Parathyroid adenoma (tissue), 2 donors: ENCODE measurements at regions not wholly inside any gene's neighbourhood (a gene's known extent, or its start where the extent isn't known, plus 50 kb on each side); places are given as distances from the start of the nearest gene placed in this dataset.

Experiments
- H2AFZ ChIP-seq: fragments of 300-600 bp; sonication (generic); one replicate; pipeline ENCODE4 v1.7.0; 2017; ENCODE audit warnings: antibody characterized with exemption, mild to moderate bottlenecking
- H3K27ac ChIP-seq: fragments of 300-600 bp; sonication (generic); one replicate; pipeline ENCODE4 v1.7.0; 2017
- H3K27me3 ChIP-seq: fragments of 300-600 bp; sonication (generic); one replicate; pipeline ENCODE4 v1.7.0; 2017; ENCODE audit warnings: low read length; ENCODE audit not compliant: control insufficient read depth, insufficient read depth
- H3K36me3 ChIP-seq: fragments of 300-600 bp; sonication (generic); one replicate; pipeline ENCODE4 v1.7.0; 2017; ENCODE audit warnings: low read length; ENCODE audit not compliant: control insufficient read depth, insufficient read depth
- H3K4me1 ChIP-seq: fragments of 300-600 bp; sonication (generic); one replicate; pipeline ENCODE4 v1.7.0; 2017; ENCODE audit warnings: control low read depth
- H3K4me2 ChIP-seq: fragments of 300-600 bp; sonication (generic); one replicate; pipeline ENCODE4 v1.7.0; 2017; ENCODE audit warnings: low read length
- H3K4me3 ChIP-seq: fragments of 300-600 bp; sonication (generic); one replicate; pipeline ENCODE4 v1.7.0; 2017; ENCODE audit warnings: low read depth, low read length
- H3K79me2 ChIP-seq: fragments of 300-600 bp; sonication (generic); one replicate; pipeline ENCODE4 v1.7.0; 2017; ENCODE audit warnings: control low read depth
- H3K9ac ChIP-seq: fragments of 300-600 bp; sonication (generic); one replicate; pipeline ENCODE4 v1.7.0; 2017; ENCODE audit warnings: mild to moderate bottlenecking
- H3K9me3 ChIP-seq: fragments of 300-600 bp; sonication (generic); one replicate; pipeline ENCODE4 v1.7.0; 2017; ENCODE audit warnings: low read length; ENCODE audit not compliant: control insufficient read depth
- TF ChIP-seq, protein P1 (sequence below): fragments of 300-600 bp; sonication (generic); IDR thresholded peaks from one replicate; pipeline ENCODE4 v1.7.0; 2017; ENCODE audit warnings: antibody characterized with exemption, mild to moderate bottlenecking
- donor health status: primary hyperparathyroidism.

DNA sequence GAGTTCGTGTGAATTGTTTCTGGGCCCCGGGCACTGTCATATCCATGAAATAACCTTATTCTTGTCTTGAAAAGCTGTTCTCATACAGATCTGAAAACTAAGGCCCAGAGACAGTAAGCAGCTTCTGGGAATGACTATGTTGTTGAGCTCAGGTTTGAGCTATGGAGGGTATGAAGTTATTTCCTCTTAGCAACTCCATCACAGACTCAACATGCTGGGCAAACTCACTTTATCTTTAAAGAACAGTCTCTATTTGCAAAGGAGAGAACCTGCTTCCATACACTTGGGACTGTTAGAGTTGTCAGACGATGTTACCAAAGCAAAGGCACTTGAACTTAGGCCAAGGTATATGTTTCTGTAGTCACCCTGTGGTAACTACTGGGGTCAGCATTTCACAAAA lies 90.0 kb downstream of the GPR88 start:
- H3K36me3 ChIP-seq = no peaks in the 10 kb centered on the region
- H3K27ac ChIP-seq = peak overlapping the region; percentile 54
- no peaks in the 10 kb centered on the region for H3K27me3 ChIP-seq
- H3K4me3 ChIP-seq = no peak overlapping the region
- H2AFZ ChIP-seq = peak overlapping the region; percentile 33
- no peak overlapping the region for H3K9ac ChIP-seq
- TF ChIP-seq, protein P1, sequence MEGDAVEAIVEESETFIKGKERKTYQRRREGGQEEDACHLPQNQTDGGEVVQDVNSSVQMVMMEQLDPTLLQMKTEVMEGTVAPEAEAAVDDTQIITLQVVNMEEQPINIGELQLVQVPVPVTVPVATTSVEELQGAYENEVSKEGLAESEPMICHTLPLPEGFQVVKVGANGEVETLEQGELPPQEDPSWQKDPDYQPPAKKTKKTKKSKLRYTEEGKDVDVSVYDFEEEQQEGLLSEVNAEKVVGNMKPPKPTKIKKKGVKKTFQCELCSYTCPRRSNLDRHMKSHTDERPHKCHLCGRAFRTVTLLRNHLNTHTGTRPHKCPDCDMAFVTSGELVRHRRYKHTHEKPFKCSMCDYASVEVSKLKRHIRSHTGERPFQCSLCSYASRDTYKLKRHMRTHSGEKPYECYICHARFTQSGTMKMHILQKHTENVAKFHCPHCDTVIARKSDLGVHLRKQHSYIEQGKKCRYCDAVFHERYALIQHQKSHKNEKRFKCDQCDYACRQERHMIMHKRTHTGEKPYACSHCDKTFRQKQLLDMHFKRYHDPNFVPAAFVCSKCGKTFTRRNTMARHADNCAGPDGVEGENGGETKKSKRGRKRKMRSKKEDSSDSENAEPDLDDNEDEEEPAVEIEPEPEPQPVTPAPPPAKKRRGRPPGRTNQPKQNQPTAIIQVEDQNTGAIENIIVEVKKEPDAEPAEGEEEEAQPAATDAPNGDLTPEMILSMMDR = no peak
- H3K9me3 ChIP-seq = no peaks in the 10 kb centered on the region
- H3K79me2 ChIP-seq = no peaks in the 10 kb centered on the region
- peaks cover 4% of the 10 kb centered on the region for H3K4me1 ChIP-seq
- H3K4me2 ChIP-seq = no peak overlapping the region

DNA sequence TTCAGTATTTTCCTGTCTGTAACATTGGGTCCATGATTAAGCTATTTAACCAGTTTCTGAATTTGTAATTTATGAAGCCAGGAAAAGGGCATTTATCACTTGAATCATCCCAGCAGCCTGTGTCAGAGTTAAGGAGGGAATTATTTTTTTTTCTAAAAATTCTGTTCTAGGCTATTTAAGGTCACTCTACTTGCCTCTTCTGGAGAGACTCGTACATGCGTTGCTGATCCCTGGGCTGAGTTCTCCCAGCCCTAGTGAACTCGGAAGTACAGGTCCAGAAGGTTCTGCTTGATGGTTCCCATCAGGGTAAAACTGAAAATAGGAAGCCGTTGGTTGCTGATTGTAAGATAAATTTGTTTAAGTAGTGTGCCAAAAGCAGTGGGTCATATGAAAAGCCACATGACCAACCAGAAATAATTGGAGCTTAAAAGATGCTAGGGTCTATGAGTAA lies 90.7 kb downstream of the GPR88 start:
- no peaks in the 10 kb centered on the region for H3K79me2 ChIP-seq
- peaks cover 4% of the 10 kb centered on the region for H3K4me1 ChIP-seq
- no peaks in the 10 kb centered on the region for H3K27me3 ChIP-seq
- H3K4me2 ChIP-seq = no peak overlapping the region
- peak overlapping the region; percentile 22 for H2AFZ ChIP-seq
- no peak overlapping the region for H3K4me3 ChIP-seq
- no peak overlapping the region for H3K9ac ChIP-seq
- H3K27ac ChIP-seq = peak overlapping the region; percentile 54
- H3K9me3 ChIP-seq = no peaks in the 10 kb centered on the region
- H3K36me3 ChIP-seq = no peaks in the 10 kb centered on the region
- TF ChIP-seq, protein P1 = no peak

DNA sequence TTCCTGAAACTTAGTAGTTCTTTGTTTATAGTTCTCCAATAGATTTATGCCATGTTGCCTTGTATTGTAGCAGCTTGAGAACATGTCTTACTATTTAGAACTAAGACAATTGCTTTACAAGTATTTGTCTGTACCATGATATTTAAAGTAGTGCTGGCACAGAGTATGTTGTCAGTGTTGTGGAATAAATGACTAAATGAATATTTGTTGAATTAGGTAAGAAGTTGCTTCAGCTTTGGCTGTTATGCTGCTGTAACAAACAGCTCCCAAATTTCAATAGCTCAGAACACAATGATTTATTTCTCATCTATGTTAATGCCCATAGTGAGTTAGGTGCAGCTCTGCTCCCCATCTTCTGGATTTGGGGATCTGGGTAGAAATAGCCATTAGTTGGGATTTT lies 90.2 kb upstream of the VCAM1 start:
- no peak overlapping the region for H3K27ac ChIP-seq

DNA sequence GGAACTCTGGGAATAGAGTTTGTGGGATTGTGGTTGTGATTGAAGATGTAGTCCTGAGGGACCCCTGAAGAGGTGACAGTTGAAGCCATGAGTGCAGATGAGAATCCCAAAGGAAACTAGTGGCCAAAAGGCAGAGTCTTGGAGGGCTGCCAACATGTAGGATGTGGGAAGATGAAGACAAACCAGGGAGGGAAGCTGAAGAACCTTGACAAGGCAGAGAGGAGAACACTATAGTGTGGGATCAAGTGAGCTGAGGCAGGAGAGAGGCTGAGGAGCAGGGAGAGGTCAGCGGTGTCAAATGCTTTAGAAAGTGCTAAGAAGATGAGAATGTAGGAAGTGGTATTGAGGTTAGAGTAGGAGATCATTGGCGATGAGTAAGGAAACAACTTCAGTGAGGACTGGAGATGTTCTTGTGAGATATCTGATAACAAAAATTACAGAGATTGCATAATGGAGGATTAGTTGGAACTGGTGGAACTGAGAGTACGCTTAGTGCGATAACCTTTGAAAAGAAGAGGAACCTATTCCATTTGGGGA lies 88.5 kb upstream of the VCAM1 start:
- peaks cover 4% of the 10 kb centered on the region for H3K4me1 ChIP-seq
- no peaks in the 10 kb centered on the region for H3K36me3 ChIP-seq
- no peak overlapping the region for H3K9ac ChIP-seq
- no peak overlapping the region for H3K27ac ChIP-seq
- no peak overlapping the region for H3K4me3 ChIP-seq
- H3K79me2 ChIP-seq = no peaks in the 10 kb centered on the region
- H2AFZ ChIP-seq = no peak overlapping the region
- H3K9me3 ChIP-seq = no peaks in the 10 kb centered on the region
- TF ChIP-seq, protein P1 = no peak
- no peaks in the 10 kb centered on the region for H3K27me3 ChIP-seq
- no peak overlapping the region for H3K4me2 ChIP-seq

More for the DNA sequence above, 90.2 kb upstream of the VCAM1 start:
- no peaks in the 10 kb centered on the region for H3K9me3 ChIP-seq
- H3K4me2 ChIP-seq = no peak overlapping the region
- no peaks in the 10 kb centered on the region for H3K36me3 ChIP-seq
- no peak overlapping the region for H3K9ac ChIP-seq
- H3K27me3 ChIP-seq = no peaks in the 10 kb centered on the region
- H3K4me3 ChIP-seq = no peak overlapping the region
- no peaks in the 10 kb centered on the region for H3K79me2 ChIP-seq
- no peak overlapping the region for H2AFZ ChIP-seq
- H3K4me1 ChIP-seq = peaks cover 4% of the 10 kb centered on the region
- TF ChIP-seq, protein P1 = no peak

DNA sequence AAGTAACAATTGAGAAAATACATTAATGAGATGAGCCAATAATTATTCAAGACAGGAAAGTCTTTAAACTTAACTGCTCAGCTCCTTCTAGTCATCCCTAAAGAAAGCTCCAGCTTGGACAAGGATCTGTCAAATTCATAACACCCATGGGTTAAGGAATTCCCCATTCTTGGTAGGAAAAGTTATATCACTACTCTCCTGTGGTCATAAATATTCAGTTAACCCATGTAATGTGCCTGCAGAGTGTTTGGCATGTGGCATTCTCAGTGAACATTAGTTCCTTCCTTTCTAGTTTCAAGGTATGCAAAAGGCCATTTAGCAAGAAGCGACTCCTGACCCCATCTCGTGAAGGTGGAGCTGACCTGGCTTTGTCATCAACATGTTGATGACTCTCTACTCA lies 76.7 kb upstream of the VCAM1 start:
- Histone ChIP-seq H3K4me3 (no peak overlapping the region), H3K27me3 (no peaks in the 10 kb centered on the region), H3K27ac (no peak overlapping the region), H3K79me2 (no peaks in the 10 kb centered on the region), H2AFZ (no peak overlapping the region), H3K4me1 (no peaks in the 10 kb centered on the region), H3K9me3 (no peaks in the 10 kb centered on the region), H3K36me3 (no peaks in the 10 kb centered on the region), H3K4me2 (no peak overlapping the region), H3K9ac (no peak overlapping the region)
- TF ChIP-seq, protein P1 = no peak
